A549 (cell line): ENCODE measurements at regions not wholly inside any gene's neighbourhood (a gene's known extent, or its start where the extent isn't known, plus 50 kb on each side); places are given as distances from the start of the nearest gene placed in this dataset.

Experiments used
- ATAC-seq, 2 experiments: fragments of 200-7000 bp in 1 of 2; fragments of >200 bp in 1 of 2; cut with Nextera tagmentation in 1 of 2; cut with Tn5 transposase in 1 of 2; 3 replicates each; pipeline versions ENCODE4 v1.8.0 to v1.9.1; 2018 to 2020; ENCODE audit warnings: mild to moderate bottlenecking in 1 of 2, moderate library complexity in 1 of 2
- CTCF ChIA-PET: fragments of 300-600 bp; sonication (Branson Sonifier 250); formaldehyde crosslinking; extraction: SDS; loops from one replicate; lab custom pipeline; 2021; ENCODE audit warnings: antibody characterized with exemption, inconsistent platforms; lab: Yijun Ruan, JAX
- POLR2A ChIA-PET: fragments of 350-600 bp; formaldehyde crosslinking; extraction: SDS; loops from one replicate; lab custom pipeline; 2021; ENCODE audit warnings: antibody characterized with exemption, inconsistent platforms; lab: Yijun Ruan, JAX
- DNase-seq, 2 experiments: peaks; one replicate each; pipeline versions ENCODE4 v3.0.0 to v3.0.0-alpha.2; 2011 to 2016; ENCODE audit warnings: low read depth in 1 of 2, low spot score in 1 of 2
- FAIRE-seq: peaks from 2 replicates; lab custom pipeline; 2011; peaks lifted over from hg19 to GRCh38; lab: Jason Lieb, UNC
- H3K27ac ChIP-seq, 2 experiments: fragments of >200 bp; sonication (Bioruptor Twin); formaldehyde crosslinking; 3 replicates each; pipeline ENCODE4 v1.5.1; 2016 to 2017
- H3K4me1 ChIP-seq: fragments of >200 bp; sonication (Bioruptor Twin); formaldehyde crosslinking; 3 replicates; pipeline ENCODE4 v1.6.1; 2016
- H3K4me2 ChIP-seq: fragments of >200 bp; sonication (Bioruptor Twin); formaldehyde crosslinking; 3 replicates; pipeline ENCODE4 v1.6.1; 2016
- H3K4me3 ChIP-seq: fragments of >200 bp; sonication (Bioruptor Twin); formaldehyde crosslinking; 3 replicates; pipeline ENCODE4 v1.5.1; 2016
- H3K9me3 ChIP-seq: fragments of >200 bp; sonication (Bioruptor Twin); formaldehyde crosslinking; 3 replicates; pipeline ENCODE4 v1.6.1; 2016
- CBX2 ChIP-seq: fragments of 200-600 bp; sonication (generic); IDR thresholded peaks from 2 replicates; pipeline ENCODE4 v1.6.1; 2016; ENCODE audit warnings: low read depth, mild to moderate bottlenecking, borderline replicate concordance
- CHD2 ChIP-seq: fragments of 150-350 bp; IDR thresholded peaks from 2 replicates; pipeline ENCODE4 v1.6.1; 2014; ENCODE audit warnings: low read length; ENCODE audit not compliant: partially characterized antibody
- FOSB ChIP-seq: fragments of 250-450 bp; sonication (Bioruptor Pico); IDR thresholded peaks from 2 replicates; pipeline ENCODE4 v1.5.0; 2020; ENCODE audit warnings: mild to moderate bottlenecking, moderate library complexity
- HDAC2 ChIP-seq: fragments of 200-600 bp; sonication (generic); IDR thresholded peaks from 2 replicates; pipeline ENCODE4 v1.6.1; 2016
- HEYL ChIP-seq: fragments of 250-450 bp; sonication (Bioruptor Pico); IDR thresholded peaks from 2 replicates; pipeline ENCODE4 v1.8.0; 2021; ENCODE audit warnings: mild to moderate bottlenecking, moderate library complexity
- HOXA7 ChIP-seq: fragments of 250-450 bp; sonication (Bioruptor Pico); IDR thresholded peaks from 2 replicates; pipeline ENCODE4 v1.5.0; 2020; ENCODE audit warnings: mild to moderate bottlenecking, moderate library complexity
- HOXB5 ChIP-seq: fragments of 250-450 bp; sonication (Bioruptor Pico); IDR thresholded peaks from 2 replicates; pipeline ENCODE4 v1.5.0; 2020; ENCODE audit warnings: mild to moderate bottlenecking, moderate library complexity
- JUN ChIP-seq, 2 experiments: fragments of >200 bp; sonication (Bioruptor Twin); formaldehyde crosslinking; IDR thresholded peaks; 2 replicates in 1 of 2; 3 replicates in 1 of 2; pipeline ENCODE4 v1.6.1; 2016 to 2017
- KDM1A ChIP-seq: fragments of 200-600 bp; sonication (generic); IDR thresholded peaks from 2 replicates; pipeline ENCODE4 v1.6.1; 2016; ENCODE audit warnings: low read depth, mild to moderate bottlenecking
- MYC ChIP-seq: IDR thresholded peaks from 2 replicates; pipeline ENCODE4 v1.6.1; 2012; ENCODE audit warnings: mild to moderate bottlenecking, inconsistent platforms, low read length, improper control_type of control experiment, borderline replicate concordance
- NFE2L2 ChIP-seq: fragments of 150-350 bp; conservative IDR thresholded peaks from 2 replicates; pipeline ENCODE4 v1.6.1; 2014; ENCODE audit warnings: low read length
- RAD21 ChIP-seq, 2 experiments: fragments of >200 bp in 1 of 2; sonication (Bioruptor Twin) in 1 of 2; formaldehyde crosslinking in 1 of 2; IDR thresholded peaks in 1 of 2; conservative IDR thresholded peaks in 1 of 2; 2 replicates in 1 of 2; 3 replicates in 1 of 2; pipeline ENCODE4 v1.6.1; 2012 to 2018; ENCODE audit warnings: inconsistent platforms in 1 of 2
- RCOR1 ChIP-seq: fragments of 150-350 bp; IDR thresholded peaks from 2 replicates; pipeline ENCODE4 v1.6.1; 2014; ENCODE audit warnings: antibody characterized with exemption, low read length, low read depth
- RNF2 ChIP-seq: fragments of 200-600 bp; sonication (generic); IDR thresholded peaks from 2 replicates; pipeline ENCODE4 v1.6.1; 2016; ENCODE audit warnings: low read depth, mild to moderate bottlenecking, antibody characterized with exemption, moderate library complexity, borderline replicate concordance
- TP53 ChIP-seq: fragments of 250-450 bp; sonication (Bioruptor Pico); IDR thresholded peaks from 2 replicates; pipeline ENCODE4 v1.5.0; 2021; ENCODE audit warnings: mild to moderate bottlenecking, moderate library complexity
- ZNF302 ChIP-seq: fragments of 250-450 bp; sonication (Bioruptor Pico); IDR thresholded peaks from 2 replicates; pipeline ENCODE4 v1.9.0; 2021; ENCODE audit warnings: inconsistent platforms, mild to moderate bottlenecking, moderate library complexity
- ZSCAN20 ChIP-seq: fragments of 250-450 bp; sonication (Bioruptor Pico); IDR thresholded peaks from 2 replicates; pipeline ENCODE4 v1.8.0; 2022; ENCODE audit warnings: mild to moderate bottlenecking, moderate library complexity
- WGBS: methylation state at CpG from one replicate; pipeline ENCODE4 v1.1.6; 2017; ENCODE audit errors: missing lambda C conversion rate; 5-methylcytosine and 5-hydroxymethylcytosine counted together
- TF ChIP-seq, protein P1 (sequence below): fragments of >200 bp; sonication (Bioruptor Twin); formaldehyde crosslinking; IDR thresholded peaks from 3 replicates; pipeline ENCODE4 v1.6.1; 2016
- TF ChIP-seq, protein P2 (sequence below): fragments of 250-450 bp; sonication (Bioruptor Pico); IDR thresholded peaks from 2 replicates; pipeline ENCODE4 v1.5.0; 2020; ENCODE audit warnings: low read depth, mild to moderate bottlenecking, moderate library complexity
- TF ChIP-seq, protein P3 (sequence below): fragments of 150-350 bp; IDR thresholded peaks from 2 replicates; pipeline ENCODE4 v1.6.1; 2014; ENCODE audit warnings: low read depth, mild to moderate bottlenecking, low read length
- TF ChIP-seq, protein P4 (sequence below): IDR thresholded peaks from 2 replicates; pipeline ENCODE4 v1.6.1; 2012
- TF ChIP-seq, protein P5 (sequence below): IDR thresholded peaks from 2 replicates; pipeline ENCODE4 v1.6.1; 2012

DNA sequence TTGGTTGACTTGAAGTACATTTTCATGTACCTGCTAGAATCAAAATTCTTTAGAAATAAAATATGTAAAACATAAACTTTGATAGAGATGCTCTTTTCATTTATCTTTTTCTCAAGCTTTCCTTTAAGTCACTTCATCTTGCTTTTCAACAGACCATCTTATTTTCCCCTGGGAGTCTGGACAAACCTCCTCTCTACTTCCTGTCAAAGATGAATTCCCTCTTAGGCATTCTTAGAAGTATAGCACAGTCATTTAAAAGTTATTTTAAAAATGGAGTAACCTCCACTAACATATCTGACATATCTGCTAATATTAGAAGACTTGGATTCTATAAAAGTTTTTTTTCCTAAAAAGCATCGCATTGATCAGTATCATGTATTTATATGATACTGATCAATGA, 84.8 kb upstream of the PAX6 start:
- POLR2A ChIA-PET, result no interaction called here
- H3K4me1 ChIP-seq, result no peaks in the 10 kb centered on the region
- CTCF ChIA-PET, result interaction anchor here (0.7 kb wide), 1 partner anchor 25 kb away, joined by 3 read pairs; no protein-coding TSS in a partner anchor
- no peaks in the 10 kb centered on the region for H3K9me3 ChIP-seq
- H3K4me2 ChIP-seq, result no peak overlapping the region
- FAIRE-seq, result no peak
- TF ChIP-seq, protein P1, sequence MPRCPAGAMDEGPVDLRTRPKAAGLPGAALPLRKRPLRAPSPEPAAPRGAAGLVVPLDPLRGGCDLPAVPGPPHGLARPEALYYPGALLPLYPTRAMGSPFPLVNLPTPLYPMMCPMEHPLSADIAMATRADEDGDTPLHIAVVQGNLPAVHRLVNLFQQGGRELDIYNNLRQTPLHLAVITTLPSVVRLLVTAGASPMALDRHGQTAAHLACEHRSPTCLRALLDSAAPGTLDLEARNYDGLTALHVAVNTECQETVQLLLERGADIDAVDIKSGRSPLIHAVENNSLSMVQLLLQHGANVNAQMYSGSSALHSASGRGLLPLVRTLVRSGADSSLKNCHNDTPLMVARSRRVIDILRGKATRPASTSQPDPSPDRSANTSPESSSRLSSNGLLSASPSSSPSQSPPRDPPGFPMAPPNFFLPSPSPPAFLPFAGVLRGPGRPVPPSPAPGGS, result no peak
- TF ChIP-seq HOXA7 (CRISPR knock-in tag) (no peak), KDM1A (no peak), TP53 (CRISPR knock-in tag) (no peak), ZNF302 (CRISPR knock-in tag) (no peak), CBX2 (no peak), HOXB5 (no peak), HDAC2 (no peak), ZSCAN20 (CRISPR knock-in tag) (no peak), RNF2 (no peak), MYC (no peak), JUN (IDR thresholded peaks at IDR 0.05) (no peak), FOSB (no peak), RCOR1 (no peak)
- TF ChIP-seq, protein P2, sequence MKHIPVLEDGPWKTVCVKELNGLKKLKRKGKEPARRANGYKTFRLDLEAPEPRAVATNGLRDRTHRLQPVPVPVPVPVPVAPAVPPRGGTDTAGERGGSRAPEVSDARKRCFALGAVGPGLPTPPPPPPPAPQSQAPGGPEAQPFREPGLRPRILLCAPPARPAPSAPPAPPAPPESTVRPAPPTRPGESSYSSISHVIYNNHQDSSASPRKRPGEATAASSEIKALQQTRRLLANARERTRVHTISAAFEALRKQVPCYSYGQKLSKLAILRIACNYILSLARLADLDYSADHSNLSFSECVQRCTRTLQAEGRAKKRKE (CRISPR knock-in tag), result no peak
- TF ChIP-seq, protein P3, sequence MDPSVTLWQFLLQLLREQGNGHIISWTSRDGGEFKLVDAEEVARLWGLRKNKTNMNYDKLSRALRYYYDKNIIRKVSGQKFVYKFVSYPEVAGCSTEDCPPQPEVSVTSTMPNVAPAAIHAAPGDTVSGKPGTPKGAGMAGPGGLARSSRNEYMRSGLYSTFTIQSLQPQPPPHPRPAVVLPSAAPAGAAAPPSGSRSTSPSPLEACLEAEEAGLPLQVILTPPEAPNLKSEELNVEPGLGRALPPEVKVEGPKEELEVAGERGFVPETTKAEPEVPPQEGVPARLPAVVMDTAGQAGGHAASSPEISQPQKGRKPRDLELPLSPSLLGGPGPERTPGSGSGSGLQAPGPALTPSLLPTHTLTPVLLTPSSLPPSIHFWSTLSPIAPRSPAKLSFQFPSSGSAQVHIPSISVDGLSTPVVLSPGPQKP, result no peak
- TF ChIP-seq, protein P4, sequence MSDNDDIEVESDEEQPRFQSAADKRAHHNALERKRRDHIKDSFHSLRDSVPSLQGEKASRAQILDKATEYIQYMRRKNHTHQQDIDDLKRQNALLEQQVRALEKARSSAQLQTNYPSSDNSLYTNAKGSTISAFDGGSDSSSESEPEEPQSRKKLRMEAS, result no peak
- no peak for ATAC-seq
- no peak for DNase-seq
- 81% methylated on average over 1 of the region's 1 CpG for WGBS
- no peak overlapping the region for H3K4me3 ChIP-seq
- no peak overlapping the region for H3K27ac ChIP-seq

DNA sequence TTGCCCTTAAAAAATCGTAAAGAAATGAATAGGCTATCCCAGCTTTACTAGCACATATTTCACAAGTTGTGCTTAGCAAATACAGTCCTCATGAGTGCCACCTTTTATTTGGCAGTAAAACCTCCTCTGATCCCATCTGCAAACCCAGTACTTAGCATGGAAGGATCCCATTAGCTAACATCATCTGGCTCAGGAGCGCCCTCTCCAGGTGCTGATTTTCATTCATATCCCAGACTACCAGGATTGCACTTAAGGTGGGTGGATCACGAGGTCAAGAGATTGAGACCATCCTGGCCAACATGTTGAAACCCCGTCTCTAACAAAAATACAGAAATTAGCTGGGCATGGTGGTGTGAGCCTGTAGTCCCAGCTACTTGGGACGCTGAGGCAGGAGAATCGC, 76.1 kb upstream of the PAX6 start:
- no peak overlapping the region for H3K4me3 ChIP-seq
- H3K4me2 ChIP-seq, result no peak overlapping the region
- H3K27ac ChIP-seq, result no peak overlapping the region
- ATAC-seq, result no peak
- no peak for FAIRE-seq
- WGBS, result 13% methylated on average over 6 of the region's 6 CpGs
- peak in 1 of 2 experiments; percentile 16 for DNase-seq
- no peak for TF ChIP-seq HEYL
- TF ChIP-seq CHD2, result no peak
- TF ChIP-seq, protein P5, sequence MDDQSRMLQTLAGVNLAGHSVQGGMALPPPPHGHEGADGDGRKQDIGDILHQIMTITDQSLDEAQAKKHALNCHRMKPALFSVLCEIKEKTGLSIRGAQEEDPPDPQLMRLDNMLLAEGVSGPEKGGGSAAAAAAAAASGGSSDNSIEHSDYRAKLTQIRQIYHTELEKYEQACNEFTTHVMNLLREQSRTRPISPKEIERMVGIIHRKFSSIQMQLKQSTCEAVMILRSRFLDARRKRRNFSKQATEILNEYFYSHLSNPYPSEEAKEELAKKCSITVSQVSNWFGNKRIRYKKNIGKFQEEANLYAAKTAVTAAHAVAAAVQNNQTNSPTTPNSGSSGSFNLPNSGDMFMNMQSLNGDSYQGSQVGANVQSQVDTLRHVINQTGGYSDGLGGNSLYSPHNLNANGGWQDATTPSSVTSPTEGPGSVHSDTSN, result no peak
- no peak for TF ChIP-seq NFE2L2
- peak in 1 of 2 experiments; percentile 13; a peak in 1 of 5 replicates for TF ChIP-seq RAD21 (conservative IDR thresholded peaks at IDR 0.05 in 1 of 2, IDR thresholded peaks at IDR 0.05 in 1 of 2)
- CTCF ChIA-PET, result interaction anchor here (0.9 to 2.8 kb wide), 3 partner anchors 11 to 647 kb away, joined by 3 to 8 read pairs (median 3); no protein-coding TSS in a partner anchor
- POLR2A ChIA-PET, result no interaction called here
- H3K9me3 ChIP-seq, result no peaks in the 10 kb centered on the region
- no peaks in the 10 kb centered on the region for H3K4me1 ChIP-seq
